ENCODE measurements at regions not wholly inside any gene's neighbourhood (a gene's known extent, or its start where the extent isn't known, plus 50 kb on each side); places are given as distances from the start of the nearest gene placed in this dataset.

GRCh38 chr5:173709761-173710160 is 93.3 kb upstream of the BOD1 start:
- no peak for DNase-seq (ENCODE audit: low read depth)
- TF ChIP-seq, protein P1, sequence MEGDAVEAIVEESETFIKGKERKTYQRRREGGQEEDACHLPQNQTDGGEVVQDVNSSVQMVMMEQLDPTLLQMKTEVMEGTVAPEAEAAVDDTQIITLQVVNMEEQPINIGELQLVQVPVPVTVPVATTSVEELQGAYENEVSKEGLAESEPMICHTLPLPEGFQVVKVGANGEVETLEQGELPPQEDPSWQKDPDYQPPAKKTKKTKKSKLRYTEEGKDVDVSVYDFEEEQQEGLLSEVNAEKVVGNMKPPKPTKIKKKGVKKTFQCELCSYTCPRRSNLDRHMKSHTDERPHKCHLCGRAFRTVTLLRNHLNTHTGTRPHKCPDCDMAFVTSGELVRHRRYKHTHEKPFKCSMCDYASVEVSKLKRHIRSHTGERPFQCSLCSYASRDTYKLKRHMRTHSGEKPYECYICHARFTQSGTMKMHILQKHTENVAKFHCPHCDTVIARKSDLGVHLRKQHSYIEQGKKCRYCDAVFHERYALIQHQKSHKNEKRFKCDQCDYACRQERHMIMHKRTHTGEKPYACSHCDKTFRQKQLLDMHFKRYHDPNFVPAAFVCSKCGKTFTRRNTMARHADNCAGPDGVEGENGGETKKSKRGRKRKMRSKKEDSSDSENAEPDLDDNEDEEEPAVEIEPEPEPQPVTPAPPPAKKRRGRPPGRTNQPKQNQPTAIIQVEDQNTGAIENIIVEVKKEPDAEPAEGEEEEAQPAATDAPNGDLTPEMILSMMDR (IDR thresholded peaks at IDR 0.05; ENCODE audit: insufficient read depth, low read length, severe bottlenecking), result no peak
- H3K4me3 ChIP-seq (ENCODE audit: low read depth, low read length), result no peak overlapping the region
- H3K27me3 ChIP-seq (ENCODE audit: control insufficient read depth, insufficient read depth, low read length), result no peaks in the 10 kb centered on the region
- no peaks in the 10 kb centered on the region for H3K36me3 ChIP-seq (ENCODE audit: control insufficient read depth, insufficient read depth, low read length)
- FAIRE-seq, result no peak

GRCh38 chr5:173710528-173710927 is 94.1 kb upstream of the BOD1 start:
- no peak for FAIRE-seq
- no peak for DNase-seq (ENCODE audit: low read depth)
- Histone ChIP-seq H3K27me3 (ENCODE audit: control insufficient read depth, insufficient read depth, low read length) (no peaks in the 10 kb centered on the region), H3K36me3 (ENCODE audit: control insufficient read depth, insufficient read depth, low read length) (no peaks in the 10 kb centered on the region), H3K4me3 (ENCODE audit: low read depth, low read length) (no peak overlapping the region)
- TF ChIP-seq, protein P1 (IDR thresholded peaks at IDR 0.05; ENCODE audit: insufficient read depth, low read length, severe bottlenecking), result no peak

- no peak overlapping the region for H3K4me3 ChIP-seq (ENCODE audit: low read depth, low read length)
- no peak for FAIRE-seq
- no peaks in the 10 kb centered on the region for H3K36me3 ChIP-seq (ENCODE audit: control insufficient read depth, insufficient read depth, low read length)
- no peak for DNase-seq (ENCODE audit: low read depth)
- TF ChIP-seq, protein P1 (IDR thresholded peaks at IDR 0.05; ENCODE audit: insufficient read depth, low read length, severe bottlenecking), result no peak
- no peaks in the 10 kb centered on the region for H3K27me3 ChIP-seq (ENCODE audit: control insufficient read depth, insufficient read depth, low read length)
Observed at GRCh38 chr5:173711466-173711865, 95.0 kb upstream of the BOD1 start.

DNA sequence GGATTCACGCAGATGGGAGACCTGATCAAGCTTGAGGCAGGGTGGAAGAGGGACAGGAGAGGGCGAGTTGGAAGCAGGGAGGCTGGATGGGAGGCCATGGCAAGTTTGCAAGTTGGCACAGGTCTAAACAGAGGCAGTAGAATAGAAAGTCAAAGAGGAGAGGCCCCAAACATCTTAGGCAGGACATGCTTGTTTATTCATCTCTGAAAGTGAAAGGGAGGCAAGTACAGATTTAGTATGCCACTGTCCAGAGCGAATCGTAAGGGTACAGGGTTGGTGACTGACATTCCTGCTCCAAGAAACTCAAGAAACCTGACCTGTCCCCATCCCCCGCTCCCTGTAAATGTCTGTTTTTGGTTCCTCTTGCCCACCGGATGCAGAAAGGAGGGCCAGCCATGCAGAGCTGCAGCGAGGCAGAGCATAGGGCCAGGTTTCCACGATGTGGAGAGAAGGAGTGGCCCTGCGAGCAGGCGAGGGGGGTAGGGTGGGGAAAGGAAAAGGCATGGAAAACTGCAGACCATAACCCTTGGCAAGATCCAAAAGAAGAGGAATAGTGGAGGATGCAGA is 96.2 kb upstream of the BOD1 start:
- FAIRE-seq (no peak), DNase-seq (ENCODE audit: low read depth) (peak; percentile 29)
- TF ChIP-seq, protein P1 (IDR thresholded peaks at IDR 0.05; ENCODE audit: insufficient read depth, low read length, severe bottlenecking), result no peak
- peaks cover 2% of the 10 kb centered on the region for H3K27me3 ChIP-seq (ENCODE audit: control insufficient read depth, insufficient read depth, low read length)
- no peaks in the 10 kb centered on the region for H3K36me3 ChIP-seq (ENCODE audit: control insufficient read depth, insufficient read depth, low read length)
- H3K4me3 ChIP-seq (ENCODE audit: low read depth, low read length), result no peak overlapping the region

- H3K36me3 ChIP-seq (ENCODE audit: control insufficient read depth, insufficient read depth, low read length), result no peaks in the 10 kb centered on the region
- H3K27me3 ChIP-seq (ENCODE audit: control insufficient read depth, insufficient read depth, low read length), result peaks cover 2% of the 10 kb centered on the region
- no peak overlapping the region for H3K4me3 ChIP-seq (ENCODE audit: low read depth, low read length)
- FAIRE-seq (peak; percentile 60), DNase-seq (ENCODE audit: low read depth) (peak; percentile 80)
- TF ChIP-seq, protein P1 (IDR thresholded peaks at IDR 0.05; ENCODE audit: insufficient read depth, low read length, severe bottlenecking), result no peak
Observed at GRCh38 chr5:173714551-173715428, 98.3 kb upstream of the BOD1 start.
